HepG2 (cell line): ENCODE measurements at regions not wholly inside any gene's neighbourhood (a gene's known extent, or its start where the extent isn't known, plus 50 kb on each side); places are given as distances from the start of the nearest gene placed in this dataset.

Experiments used
- CREB3 ChIP-seq: sonication (generic); formaldehyde crosslinking; IDR thresholded peaks from 2 replicates; pipeline ENCODE4 v1.5.0; 2020; ENCODE audit warnings: missing genetic modification reagents
- MAX ChIP-seq: IDR thresholded peaks from 2 replicates; pipeline ENCODE4 v1.6.1; 2012; ENCODE audit warnings: inconsistent platforms
- NFYB ChIP-seq: sonication (generic); formaldehyde crosslinking; IDR thresholded peaks from 2 replicates; pipeline ENCODE4 v1.4.0; 2020; ENCODE audit warnings: missing genetic modification reagents
- RORA ChIP-seq: sonication (generic); formaldehyde crosslinking; IDR thresholded peaks from 2 replicates; pipeline ENCODE4 v1.5.0; 2020; ENCODE audit warnings: mild to moderate bottlenecking, missing genetic modification reagents, moderate library complexity
- SIN3A ChIP-seq: IDR thresholded peaks from 2 replicates; pipeline ENCODE4 v1.6.1; 2011; ENCODE audit warnings: low read depth, mild to moderate bottlenecking, control low read depth, low read length, borderline replicate concordance
- SMARCE1 ChIP-seq: fragments of 450-650 bp; IDR thresholded peaks from 2 replicates; pipeline ENCODE4 v1.6.1; 2017; ENCODE audit warnings: borderline replicate concordance
- SP140L ChIP-seq: sonication (generic); formaldehyde crosslinking; IDR thresholded peaks from 2 replicates; pipeline ENCODE4 v1.4.0; 2020; ENCODE audit warnings: missing genetic modification reagents, borderline replicate concordance
- TAF1 ChIP-seq: sonication (generic); formaldehyde crosslinking; IDR thresholded peaks from 2 replicates; pipeline ENCODE4 v1.4.0; 2020; ENCODE audit warnings: missing genetic modification reagents
- USF2 ChIP-seq, 2 experiments: sonication (generic) in 1 of 2; formaldehyde crosslinking in 1 of 2; IDR thresholded peaks; 2 replicates each; pipeline versions ENCODE4 v1.5.1 to v1.6.1; 2011 to 2020; ENCODE audit warnings: borderline replicate concordance in 1 of 2, low read depth in 1 of 2, low read length in 1 of 2, mild to moderate bottlenecking in 1 of 2, missing genetic modification reagents in 1 of 2, moderate library complexity in 1 of 2
- ZNF609 ChIP-seq: sonication (generic); formaldehyde crosslinking; IDR thresholded peaks from 2 replicates; pipeline ENCODE4 v1.4.0; 2020; ENCODE audit warnings: mild to moderate bottlenecking, missing genetic modification reagents, borderline replicate concordance
- ZSCAN31 ChIP-seq: sonication (generic); formaldehyde crosslinking; IDR thresholded peaks from 2 replicates; pipeline ENCODE4 v1.5.0; 2020; ENCODE audit warnings: low read depth, mild to moderate bottlenecking, missing genetic modification reagents
- TF ChIP-seq, protein P1 (sequence below): sonication (generic); formaldehyde crosslinking; IDR thresholded peaks from 2 replicates; pipeline ENCODE4 v1.4.0; 2020; ENCODE audit warnings: missing genetic modification reagents, borderline replicate concordance
- TF ChIP-seq, protein P2 (sequence below): fragments of 450-650 bp; IDR thresholded peaks from 2 replicates; pipeline ENCODE4 v1.6.1; 2017; ENCODE audit warnings: mild to moderate bottlenecking
- TF ChIP-seq, protein P3 (sequence below): sonication (generic); formaldehyde crosslinking; IDR thresholded peaks from 2 replicates; pipeline ENCODE4 v1.5.0; 2020; ENCODE audit warnings: mild to moderate bottlenecking, missing genetic modification reagents, moderate library complexity

DNA sequence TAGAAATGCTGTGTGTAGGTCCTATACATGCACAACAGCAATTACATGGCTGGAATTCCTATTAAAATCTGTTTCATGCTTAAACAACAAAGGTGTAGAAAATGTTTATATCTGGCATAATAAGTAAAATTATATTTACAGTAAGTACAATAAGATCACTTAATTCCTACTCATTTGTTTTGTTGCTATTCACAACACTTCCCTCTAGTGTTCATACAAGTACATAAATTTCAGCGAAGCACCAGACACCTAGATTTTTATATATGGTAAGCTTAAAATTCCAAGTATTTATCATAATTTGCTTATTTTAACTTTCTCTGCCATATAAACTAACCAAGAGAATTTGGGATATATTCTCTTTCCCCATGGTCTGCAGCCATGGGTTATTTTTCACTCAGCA is 51.8 kb upstream of the ANK3 start:
- TF ChIP-seq, protein P1, sequence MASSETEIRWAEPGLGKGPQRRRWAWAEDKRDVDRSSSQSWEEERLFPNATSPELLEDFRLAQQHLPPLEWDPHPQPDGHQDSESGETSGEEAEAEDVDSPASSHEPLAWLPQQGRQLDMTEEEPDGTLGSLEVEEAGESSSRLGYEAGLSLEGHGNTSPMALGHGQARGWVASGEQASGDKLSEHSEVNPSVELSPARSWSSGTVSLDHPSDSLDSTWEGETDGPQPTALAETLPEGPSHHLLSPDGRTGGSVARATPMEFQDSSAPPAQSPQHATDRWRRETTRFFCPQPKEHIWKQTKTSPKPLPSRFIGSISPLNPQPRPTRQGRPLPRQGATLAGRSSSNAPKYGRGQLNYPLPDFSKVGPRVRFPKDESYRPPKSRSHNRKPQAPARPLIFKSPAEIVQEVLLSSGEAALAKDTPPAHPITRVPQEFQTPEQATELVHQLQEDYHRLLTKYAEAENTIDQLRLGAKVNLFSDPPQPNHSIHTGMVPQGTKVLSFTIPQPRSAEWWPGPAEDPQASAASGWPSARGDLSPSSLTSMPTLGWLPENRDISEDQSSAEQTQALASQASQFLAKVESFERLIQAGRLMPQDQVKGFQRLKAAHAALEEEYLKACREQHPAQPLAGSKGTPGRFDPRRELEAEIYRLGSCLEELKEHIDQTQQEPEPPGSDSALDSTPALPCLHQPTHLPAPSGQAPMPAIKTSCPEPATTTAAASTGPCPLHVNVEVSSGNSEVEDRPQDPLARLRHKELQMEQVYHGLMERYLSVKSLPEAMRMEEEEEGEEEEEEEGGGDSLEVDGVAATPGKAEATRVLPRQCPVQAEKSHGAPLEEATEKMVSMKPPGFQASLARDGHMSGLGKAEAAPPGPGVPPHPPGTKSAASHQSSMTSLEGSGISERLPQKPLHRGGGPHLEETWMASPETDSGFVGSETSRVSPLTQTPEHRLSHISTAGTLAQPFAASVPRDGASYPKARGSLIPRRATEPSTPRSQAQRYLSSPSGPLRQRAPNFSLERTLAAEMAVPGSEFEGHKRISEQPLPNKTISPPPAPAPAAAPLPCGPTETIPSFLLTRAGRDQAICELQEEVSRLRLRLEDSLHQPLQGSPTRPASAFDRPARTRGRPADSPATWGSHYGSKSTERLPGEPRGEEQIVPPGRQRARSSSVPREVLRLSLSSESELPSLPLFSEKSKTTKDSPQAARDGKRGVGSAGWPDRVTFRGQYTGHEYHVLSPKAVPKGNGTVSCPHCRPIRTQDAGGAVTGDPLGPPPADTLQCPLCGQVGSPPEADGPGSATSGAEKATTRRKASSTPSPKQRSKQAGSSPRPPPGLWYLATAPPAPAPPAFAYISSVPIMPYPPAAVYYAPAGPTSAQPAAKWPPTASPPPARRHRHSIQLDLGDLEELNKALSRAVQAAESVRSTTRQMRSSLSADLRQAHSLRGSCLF (CRISPR knock-in tag), result no peak
- TF ChIP-seq SIN3A, result no peak
- TF ChIP-seq ZNF609 (CRISPR knock-in tag), result no peak
- no peak for TF ChIP-seq CREB3 (CRISPR knock-in tag)
- no peak for TF ChIP-seq ZSCAN31 (CRISPR knock-in tag)
- TF ChIP-seq MAX, result no peak
- no peak for TF ChIP-seq SP140L (CRISPR knock-in tag)
- TF ChIP-seq SMARCE1, result no peak
- no peak for TF ChIP-seq USF2 (IDR thresholded peaks at IDR 0.05; ENCODE audit: low read depth, low read length)
- no peak for TF ChIP-seq USF2 (CRISPR knock-in tag; IDR thresholded peaks at IDR 0.05; ENCODE audit: borderline replicate concordance)
- TF ChIP-seq, protein P2, sequence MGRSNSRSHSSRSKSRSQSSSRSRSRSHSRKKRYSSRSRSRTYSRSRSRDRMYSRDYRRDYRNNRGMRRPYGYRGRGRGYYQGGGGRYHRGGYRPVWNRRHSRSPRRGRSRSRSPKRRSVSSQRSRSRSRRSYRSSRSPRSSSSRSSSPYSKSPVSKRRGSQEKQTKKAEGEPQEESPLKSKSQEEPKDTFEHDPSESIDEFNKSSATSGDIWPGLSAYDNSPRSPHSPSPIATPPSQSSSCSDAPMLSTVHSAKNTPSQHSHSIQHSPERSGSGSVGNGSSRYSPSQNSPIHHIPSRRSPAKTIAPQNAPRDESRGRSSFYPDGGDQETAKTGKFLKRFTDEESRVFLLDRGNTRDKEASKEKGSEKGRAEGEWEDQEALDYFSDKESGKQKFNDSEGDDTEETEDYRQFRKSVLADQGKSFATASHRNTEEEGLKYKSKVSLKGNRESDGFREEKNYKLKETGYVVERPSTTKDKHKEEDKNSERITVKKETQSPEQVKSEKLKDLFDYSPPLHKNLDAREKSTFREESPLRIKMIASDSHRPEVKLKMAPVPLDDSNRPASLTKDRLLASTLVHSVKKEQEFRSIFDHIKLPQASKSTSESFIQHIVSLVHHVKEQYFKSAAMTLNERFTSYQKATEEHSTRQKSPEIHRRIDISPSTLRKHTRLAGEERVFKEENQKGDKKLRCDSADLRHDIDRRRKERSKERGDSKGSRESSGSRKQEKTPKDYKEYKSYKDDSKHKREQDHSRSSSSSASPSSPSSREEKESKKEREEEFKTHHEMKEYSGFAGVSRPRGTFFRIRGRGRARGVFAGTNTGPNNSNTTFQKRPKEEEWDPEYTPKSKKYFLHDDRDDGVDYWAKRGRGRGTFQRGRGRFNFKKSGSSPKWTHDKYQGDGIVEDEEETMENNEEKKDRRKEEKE, result no peak
- TF ChIP-seq, protein P3, sequence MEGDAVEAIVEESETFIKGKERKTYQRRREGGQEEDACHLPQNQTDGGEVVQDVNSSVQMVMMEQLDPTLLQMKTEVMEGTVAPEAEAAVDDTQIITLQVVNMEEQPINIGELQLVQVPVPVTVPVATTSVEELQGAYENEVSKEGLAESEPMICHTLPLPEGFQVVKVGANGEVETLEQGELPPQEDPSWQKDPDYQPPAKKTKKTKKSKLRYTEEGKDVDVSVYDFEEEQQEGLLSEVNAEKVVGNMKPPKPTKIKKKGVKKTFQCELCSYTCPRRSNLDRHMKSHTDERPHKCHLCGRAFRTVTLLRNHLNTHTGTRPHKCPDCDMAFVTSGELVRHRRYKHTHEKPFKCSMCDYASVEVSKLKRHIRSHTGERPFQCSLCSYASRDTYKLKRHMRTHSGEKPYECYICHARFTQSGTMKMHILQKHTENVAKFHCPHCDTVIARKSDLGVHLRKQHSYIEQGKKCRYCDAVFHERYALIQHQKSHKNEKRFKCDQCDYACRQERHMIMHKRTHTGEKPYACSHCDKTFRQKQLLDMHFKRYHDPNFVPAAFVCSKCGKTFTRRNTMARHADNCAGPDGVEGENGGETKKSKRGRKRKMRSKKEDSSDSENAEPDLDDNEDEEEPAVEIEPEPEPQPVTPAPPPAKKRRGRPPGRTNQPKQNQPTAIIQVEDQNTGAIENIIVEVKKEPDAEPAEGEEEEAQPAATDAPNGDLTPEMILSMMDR (CRISPR knock-in tag), result no peak
- TF ChIP-seq RORA (CRISPR knock-in tag), result no peak
- TF ChIP-seq NFYB (CRISPR knock-in tag), result no peak
- no peak for TF ChIP-seq TAF1 (CRISPR knock-in tag)
